Neuronal stem cell (in vitro differentiated cells): ENCODE measurements at regions not wholly inside any gene's neighbourhood (a gene's known extent, or its start where the extent isn't known, plus 50 kb on each side); places are given as distances from the start of the nearest gene placed in this dataset.

ENCODE experiments used
- DNase-seq: peaks from one replicate; pipeline ENCODE4 v3.0.0-alpha.2; 2013; ENCODE audit warnings: low spot score
- H2AFZ ChIP-seq: one replicate; pipeline ENCODE4 v1.6.1; 2013; ENCODE audit warnings: mild to moderate bottlenecking, low read length, inconsistent platforms
- H2AK5ac ChIP-seq: 2 replicates; pipeline ENCODE4 v1.6.1; 2013; ENCODE audit warnings: low read depth, mild to moderate bottlenecking, inconsistent platforms, low read length, moderate library complexity, mixed read lengths
- H2BK120ac ChIP-seq: 2 replicates; pipeline ENCODE4 v1.6.1; 2013; ENCODE audit warnings: low read depth, mild to moderate bottlenecking, inconsistent platforms, low read length, moderate library complexity, mixed read lengths
- H2BK12ac ChIP-seq: one replicate; pipeline ENCODE4 v1.6.1; 2013; ENCODE audit warnings: low read length, inconsistent platforms
- H2BK15ac ChIP-seq: 2 replicates; pipeline ENCODE4 v1.6.1; 2013; ENCODE audit warnings: mild to moderate bottlenecking, low read length, inconsistent platforms, mixed read lengths
- H2BK5ac ChIP-seq: one replicate; pipeline ENCODE4 v1.6.1; 2013; ENCODE audit warnings: inconsistent platforms, mild to moderate bottlenecking, low read length, moderate library complexity
- H3K14ac ChIP-seq: one replicate; pipeline ENCODE4 v1.6.1; 2013; ENCODE audit warnings: low read length, inconsistent platforms
- H3K18ac ChIP-seq: 2 replicates; pipeline ENCODE4 v1.6.1; 2013; ENCODE audit warnings: low read length, inconsistent platforms
- H3K23ac ChIP-seq: 2 replicates; pipeline ENCODE4 v1.6.1; 2013; ENCODE audit warnings: low read depth, mild to moderate bottlenecking, mixed read lengths, low read length, inconsistent platforms; ENCODE audit not compliant: poor library complexity
- H3K27ac ChIP-seq: replicated peaks from 3 replicates; pipeline ENCODE4 v1.5.1; 2013; ENCODE audit warnings: low read length, inconsistent platforms
- H3K27me3 ChIP-seq, 3 experiments: 2 replicates each; pipeline ENCODE4 v1.6.1; 2013; ENCODE audit warnings: low read length in 3 of 3, mild to moderate bottlenecking in 2 of 3, inconsistent platforms in 1 of 3, low read depth in 1 of 3, mixed read lengths in 1 of 3, moderate library complexity in 1 of 3; ENCODE audit not compliant: control insufficient read depth in 3 of 3, insufficient read depth in 3 of 3
- H3K36me3 ChIP-seq, 2 donors: replicated peaks in 1 of 2; 2 replicates each; pipeline ENCODE4 v1.6.1; 2013; ENCODE audit warnings: low read length in 2 of 2; ENCODE audit not compliant: control insufficient read depth in 2 of 2, insufficient read depth in 2 of 2
- H3K4ac ChIP-seq: 2 replicates; pipeline ENCODE4 v1.6.1; 2013; ENCODE audit warnings: inconsistent platforms, mild to moderate bottlenecking, low read length, moderate library complexity
- H3K4me1 ChIP-seq, 2 donors: 1 replicate in 1 of 2; 2 replicates in 1 of 2; pipeline ENCODE4 v1.6.1; 2013; ENCODE audit warnings: low read length in 2 of 2, low read depth in 1 of 2; ENCODE audit not compliant: control insufficient read depth in 2 of 2, insufficient read depth in 1 of 2
- H3K4me2 ChIP-seq: one replicate; pipeline ENCODE4 v1.6.1; 2013; ENCODE audit warnings: mild to moderate bottlenecking, low read length, inconsistent platforms; ENCODE audit not compliant: insufficient read depth, poor library complexity, severe bottlenecking
- H3K4me3 ChIP-seq, 2 donors: 2 replicates each; pipeline ENCODE4 v1.5.1; 2013; ENCODE audit warnings: low read length in 2 of 2, mild to moderate bottlenecking in 2 of 2, inconsistent platforms in 1 of 2, moderate library complexity in 1 of 2
- H3K79me1 ChIP-seq: one replicate; pipeline ENCODE4 v1.6.1; 2013; ENCODE audit warnings: low read depth, mild to moderate bottlenecking, inconsistent platforms, low read length, moderate library complexity
- H3K9ac ChIP-seq: one replicate; pipeline ENCODE4 v1.6.1; 2013; ENCODE audit warnings: mild to moderate bottlenecking, low read depth, low read length, inconsistent platforms; ENCODE audit not compliant: poor library complexity
- H3K9me3 ChIP-seq, 2 donors: replicated peaks in 1 of 2; 2 replicates each; pipeline versions ENCODE3 to v1.6.1; 2013; ENCODE audit warnings: low read length in 2 of 2, mild to moderate bottlenecking in 2 of 2, inconsistent platforms in 1 of 2, low read depth in 1 of 2, mixed read lengths in 1 of 2, moderate library complexity in 1 of 2; ENCODE audit not compliant: control insufficient read depth in 2 of 2, insufficient read depth in 1 of 2
- H4K8ac ChIP-seq: one replicate; pipeline ENCODE4 v1.6.1; 2013; ENCODE audit warnings: low read depth, mild to moderate bottlenecking, inconsistent platforms, low read length, moderate library complexity
- H4K91ac ChIP-seq: one replicate; pipeline ENCODE4 v1.6.1; 2013; ENCODE audit warnings: low read length, low read depth, mild to moderate bottlenecking, inconsistent platforms; ENCODE audit not compliant: poor library complexity
- WGBS, 2 donors: extraction: QIAGEN DNeasy Blood & Tissue Kit; methylation state at CpG; one replicate each; pipeline ENCODE4 v1.1.7; 2013; ENCODE audit warnings: missing lambda C conversion rate in 2 of 2, mixed read lengths in 1 of 2; ENCODE audit not compliant: insufficient read length in 2 of 2, insufficient replicate concordance in 1 of 2; ENCODE audit errors: extremely low coverage in 2 of 2; 5-methylcytosine and 5-hydroxymethylcytosine counted together

DNA sequence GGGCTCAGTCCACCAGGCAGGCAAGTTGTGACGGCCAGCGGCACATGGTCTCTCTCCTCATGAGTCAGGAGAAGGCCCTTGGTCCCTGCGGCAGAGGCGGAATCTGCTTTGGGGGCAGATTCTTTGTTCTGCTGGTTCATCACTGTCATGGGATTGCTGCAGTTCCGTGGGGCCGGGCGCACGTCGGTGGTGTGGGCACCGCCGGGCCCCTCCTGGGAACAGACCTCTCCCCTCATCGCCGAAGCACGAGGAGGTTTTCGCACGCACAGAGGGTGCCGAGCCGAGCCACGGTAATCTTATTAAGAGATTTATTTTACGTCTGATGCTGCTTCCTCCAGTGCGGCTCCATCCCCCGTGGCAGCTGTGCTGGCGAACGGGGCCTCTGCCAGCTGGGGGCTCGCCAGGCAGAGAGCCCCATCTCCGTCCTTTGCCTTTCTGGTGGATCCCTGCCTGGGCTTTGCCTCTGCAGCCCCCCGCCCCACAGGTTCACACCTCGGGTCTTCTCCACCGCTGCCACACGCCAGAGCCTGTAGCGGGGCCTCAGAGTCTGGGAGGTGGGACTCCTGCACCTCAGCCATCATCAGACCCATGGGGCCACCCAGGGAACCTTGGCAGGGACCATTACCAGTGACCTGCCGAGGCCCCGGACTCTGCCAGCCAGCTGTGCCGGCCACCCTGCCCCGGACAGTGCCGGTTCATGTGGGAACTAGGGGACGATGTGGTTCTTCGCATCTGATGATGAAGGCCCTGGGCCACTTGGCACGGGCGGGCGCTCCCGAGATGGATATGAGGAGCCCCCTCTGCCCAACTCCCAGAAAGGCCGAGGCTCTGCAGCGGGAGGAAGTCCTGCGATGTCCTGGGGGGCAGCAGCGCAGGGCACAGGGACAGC, 86.7 kb upstream of the NKX1-1 start:
- peaks cover 0 to 45% (median 0%) of the 10 kb centered on the region in 3 experiments for H3K27me3 ChIP-seq
- H4K91ac ChIP-seq, result no peak overlapping the region
- H3K4ac ChIP-seq, result peak overlapping the region; percentile 53
- no peaks in the 10 kb centered on the region for H3K36me3 ChIP-seq
- H3K4me1 ChIP-seq, result no peaks in the 10 kb centered on the region
- peak overlapping the region; percentile 63 for H2AK5ac ChIP-seq
- no peak overlapping the region for H2AFZ ChIP-seq
- peak overlapping the region; percentile 65 for H3K23ac ChIP-seq
- H3K9me3 ChIP-seq, result no peaks in the 10 kb centered on the region
- no peak overlapping the region for H2BK15ac ChIP-seq
- H3K27ac ChIP-seq, result no peak overlapping the region
- H4K8ac ChIP-seq, result no peak overlapping the region
- no peak overlapping the region for H3K9ac ChIP-seq
- H3K18ac ChIP-seq, result peak overlapping the region; percentile 76
- no peak for DNase-seq
- H3K14ac ChIP-seq, result no peak overlapping the region
- H3K79me1 ChIP-seq, result no peaks in the 10 kb centered on the region
- no peak overlapping the region for H3K4me2 ChIP-seq
- no peak overlapping the region for H3K4me3 ChIP-seq
- WGBS, 2 donors, result no CpG with 5 or more reads among the region's 46 CpGs
- peak overlapping the region; percentile 41 for H2BK12ac ChIP-seq
- no peak overlapping the region for H2BK120ac ChIP-seq
- H2BK5ac ChIP-seq, result peak overlapping the region; percentile 53

DNA sequence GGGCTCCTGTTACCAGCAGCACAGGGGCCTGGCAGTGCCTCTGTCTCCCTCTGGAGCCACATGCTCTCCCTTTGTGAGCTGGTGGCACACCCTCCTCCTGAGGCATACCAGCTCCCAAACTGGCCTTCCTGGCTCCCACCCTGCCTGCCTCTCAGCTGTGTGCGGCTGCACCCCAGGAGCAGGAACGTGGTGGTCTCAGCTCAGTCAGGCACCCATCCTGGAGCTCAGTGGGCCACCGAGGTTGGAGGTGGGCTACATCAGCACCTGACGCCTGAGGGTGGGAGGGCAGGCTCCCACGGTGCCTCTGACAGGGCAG, 85.9 kb upstream of the NKX1-1 start:
- Histone ChIP-seq H3K9me3 (peaks cover 0 to 3% of the 10 kb centered on the region in 2 donors), H2BK12ac (no peak overlapping the region), H3K4me2 (no peak overlapping the region), H2AK5ac (peak overlapping the region; percentile 90), H3K18ac (peak overlapping the region; percentile 84), H2BK120ac (no peak overlapping the region), H2BK5ac (no peak overlapping the region), H3K27me3 (peaks cover 0 to 45% (median 0%) of the 10 kb centered on the region in 3 experiments), H3K36me3 (no peaks in the 10 kb centered on the region), H2BK15ac (no peak overlapping the region), H3K79me1 (no peaks in the 10 kb centered on the region), H3K4ac (no peak overlapping the region), H2AFZ (no peak overlapping the region), H3K14ac (no peak overlapping the region), H3K4me1 (no peaks in the 10 kb centered on the region), H4K8ac (peak overlapping the region; percentile 19), H3K4me3 (no peak overlapping the region), H3K9ac (no peak overlapping the region), H3K27ac (no peak overlapping the region), H4K91ac (no peak overlapping the region), H3K23ac (no peak overlapping the region)
- WGBS, 2 donors, result no CpG with 5 or more reads among the region's 5 CpGs
- no peak for DNase-seq

DNA sequence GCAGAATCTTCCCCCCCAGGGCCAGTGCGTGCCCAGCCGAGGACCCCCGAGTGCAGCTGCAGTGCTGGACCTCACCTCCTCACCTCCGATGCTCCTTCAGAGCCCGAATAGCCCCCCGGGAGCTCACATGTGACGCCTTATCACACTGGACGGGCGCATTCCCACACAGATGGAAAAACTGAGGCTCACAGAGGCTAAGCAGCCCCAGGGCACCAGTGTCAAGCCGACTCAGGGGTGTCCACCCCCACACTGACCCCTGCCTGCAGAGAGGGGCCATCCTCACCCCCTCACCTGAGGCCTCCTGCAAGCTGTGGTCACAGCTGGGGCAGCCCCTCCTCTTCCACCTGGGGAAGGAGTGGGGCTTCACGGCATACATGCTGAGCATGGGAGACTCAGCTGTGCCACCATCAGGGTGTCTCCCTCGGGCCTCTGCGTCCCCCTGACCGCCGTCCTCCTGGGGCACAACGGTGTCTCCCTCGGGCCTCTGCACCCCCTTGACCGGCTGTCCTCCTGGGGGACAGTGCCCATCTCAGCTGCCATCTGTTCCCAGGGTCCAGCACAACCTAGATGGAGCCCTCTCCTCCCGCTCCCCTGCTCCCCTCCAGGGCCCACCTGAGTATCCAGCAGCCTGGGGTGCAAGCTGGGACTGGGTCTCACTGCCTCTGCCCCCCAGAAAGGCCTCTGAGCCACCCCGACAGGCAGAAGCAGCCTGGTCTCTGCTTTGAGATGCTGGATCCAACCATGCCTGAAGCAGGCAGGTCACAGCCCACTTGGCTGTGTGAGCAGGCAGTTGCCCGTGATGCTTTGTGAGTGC, 85.3 kb upstream of the NKX1-1 start:
- Histone ChIP-seq H3K4me2 (no peak overlapping the region), H3K9me3 (peaks cover 0 to 3% of the 10 kb centered on the region in 2 donors), H3K27ac (no peak overlapping the region), H3K14ac (peak overlapping the region; percentile 56), H3K9ac (no peak overlapping the region), H2AFZ (no peak overlapping the region), H3K18ac (peak overlapping the region; percentile 84), H2BK120ac (no peak overlapping the region), H2BK15ac (no peak overlapping the region), H3K36me3 (no peaks in the 10 kb centered on the region), H4K8ac (peak overlapping the region; percentile 19), H2AK5ac (peak overlapping the region; percentile 90), H3K4ac (no peak overlapping the region), H3K23ac (no peak overlapping the region), H3K79me1 (no peaks in the 10 kb centered on the region), H2BK12ac (peak overlapping the region; percentile 41), H2BK5ac (peak overlapping the region; percentile 24), H4K91ac (no peak overlapping the region), H3K4me1 (no peaks in the 10 kb centered on the region), H3K4me3 (no peak overlapping the region), H3K27me3 (peaks cover 0 to 45% (median 0%) of the 10 kb centered on the region in 3 experiments)
- WGBS, 2 donors, result no CpG with 5 or more reads among the region's 21 CpGs
- no peak for DNase-seq
